Osteocyte (in vitro differentiated cells): ENCODE measurements at regions not wholly inside any gene's neighbourhood (a gene's known extent, or its start where the extent isn't known, plus 50 kb on each side); places are given as distances from the start of the nearest gene placed in this dataset.

ENCODE experiments used
- DNase-seq: peaks from one replicate; pipeline ENCODE4 v3.0.0; 2021; ENCODE audit warnings: mixed read lengths; ENCODE audit not compliant: unreplicated experiment; ENCODE audit errors: extremely low spot score
- H3K27ac Mint-ChIP-seq: one replicate; pipeline ENCODE4 v1.8.0; 2021; ENCODE audit warnings: mild to moderate bottlenecking, mixed read lengths; ENCODE audit not compliant: unreplicated experiment
- H3K27me3 Mint-ChIP-seq: one replicate; pipeline ENCODE4 v1.8.0; 2021; ENCODE audit warnings: mixed read lengths; ENCODE audit not compliant: unreplicated experiment
- H3K36me3 Mint-ChIP-seq: one replicate; pipeline ENCODE4 v1.8.0; 2021; ENCODE audit warnings: mixed read lengths; ENCODE audit not compliant: unreplicated experiment
- H3K4me1 Mint-ChIP-seq: one replicate; pipeline ENCODE4 v1.8.0; 2021; ENCODE audit warnings: mixed read lengths; ENCODE audit not compliant: unreplicated experiment
- H3K4me3 Mint-ChIP-seq: one replicate; pipeline ENCODE4 v1.8.0; 2021; ENCODE audit warnings: mild to moderate bottlenecking, moderate library complexity, mixed read lengths; ENCODE audit not compliant: unreplicated experiment
- H3K9me3 Mint-ChIP-seq: one replicate; pipeline ENCODE4 v1.8.0; 2021; ENCODE audit warnings: mixed read lengths; ENCODE audit not compliant: unreplicated experiment
- TF ChIP-seq, protein P1 (sequence below): fragments of 200-600 bp; sonication (generic); IDR thresholded peaks from 2 replicates; pipeline ENCODE4 v1.5.0; 2021; ENCODE audit warnings: antibody characterized with exemption, mild to moderate bottlenecking, moderate library complexity

DNA sequence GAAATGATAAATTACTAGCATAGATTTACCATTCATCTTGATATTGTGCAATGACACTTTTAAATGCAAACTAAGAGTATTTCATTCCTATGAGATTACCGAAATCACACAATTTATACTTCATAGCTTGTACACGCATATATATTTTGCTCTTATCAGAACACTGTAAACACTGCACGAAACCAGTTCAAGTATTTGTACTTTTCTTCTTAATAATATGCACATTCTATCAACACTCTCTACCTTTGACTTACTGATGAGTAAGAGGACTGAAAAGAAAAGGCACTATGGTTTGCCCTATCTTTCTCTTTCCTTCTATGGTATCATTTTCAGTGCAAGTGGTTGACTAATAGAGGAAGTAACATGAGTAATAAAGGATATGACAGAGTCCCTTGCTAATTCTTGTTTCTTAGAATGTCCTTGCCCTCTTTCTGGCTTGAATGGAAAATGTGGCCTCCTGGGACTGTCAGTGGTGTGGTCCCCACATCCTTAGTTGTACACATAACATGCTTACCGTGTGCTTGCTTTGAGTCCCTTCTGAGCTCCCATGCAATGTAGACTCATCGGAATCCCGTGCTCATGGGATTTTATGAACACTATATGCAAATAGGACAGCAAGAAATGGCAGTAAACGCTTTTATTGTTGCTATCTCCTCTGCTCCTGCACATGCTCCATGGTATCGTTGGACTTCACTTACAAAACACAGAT, 363.5 kb upstream of the TNP1 start:
- no peaks in the 10 kb centered on the region for H3K27me3 Mint-ChIP-seq
- H3K27ac Mint-ChIP-seq: peak overlapping the region; percentile 21
- peaks cover 7% of the 10 kb centered on the region for H3K9me3 Mint-ChIP-seq
- H3K36me3 Mint-ChIP-seq: no peaks in the 10 kb centered on the region
- no peak for DNase-seq
- no peak overlapping the region for H3K4me3 Mint-ChIP-seq
- H3K4me1 Mint-ChIP-seq: peaks cover 28% of the 10 kb centered on the region
- TF ChIP-seq, protein P1, sequence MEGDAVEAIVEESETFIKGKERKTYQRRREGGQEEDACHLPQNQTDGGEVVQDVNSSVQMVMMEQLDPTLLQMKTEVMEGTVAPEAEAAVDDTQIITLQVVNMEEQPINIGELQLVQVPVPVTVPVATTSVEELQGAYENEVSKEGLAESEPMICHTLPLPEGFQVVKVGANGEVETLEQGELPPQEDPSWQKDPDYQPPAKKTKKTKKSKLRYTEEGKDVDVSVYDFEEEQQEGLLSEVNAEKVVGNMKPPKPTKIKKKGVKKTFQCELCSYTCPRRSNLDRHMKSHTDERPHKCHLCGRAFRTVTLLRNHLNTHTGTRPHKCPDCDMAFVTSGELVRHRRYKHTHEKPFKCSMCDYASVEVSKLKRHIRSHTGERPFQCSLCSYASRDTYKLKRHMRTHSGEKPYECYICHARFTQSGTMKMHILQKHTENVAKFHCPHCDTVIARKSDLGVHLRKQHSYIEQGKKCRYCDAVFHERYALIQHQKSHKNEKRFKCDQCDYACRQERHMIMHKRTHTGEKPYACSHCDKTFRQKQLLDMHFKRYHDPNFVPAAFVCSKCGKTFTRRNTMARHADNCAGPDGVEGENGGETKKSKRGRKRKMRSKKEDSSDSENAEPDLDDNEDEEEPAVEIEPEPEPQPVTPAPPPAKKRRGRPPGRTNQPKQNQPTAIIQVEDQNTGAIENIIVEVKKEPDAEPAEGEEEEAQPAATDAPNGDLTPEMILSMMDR: no peak

DNA sequence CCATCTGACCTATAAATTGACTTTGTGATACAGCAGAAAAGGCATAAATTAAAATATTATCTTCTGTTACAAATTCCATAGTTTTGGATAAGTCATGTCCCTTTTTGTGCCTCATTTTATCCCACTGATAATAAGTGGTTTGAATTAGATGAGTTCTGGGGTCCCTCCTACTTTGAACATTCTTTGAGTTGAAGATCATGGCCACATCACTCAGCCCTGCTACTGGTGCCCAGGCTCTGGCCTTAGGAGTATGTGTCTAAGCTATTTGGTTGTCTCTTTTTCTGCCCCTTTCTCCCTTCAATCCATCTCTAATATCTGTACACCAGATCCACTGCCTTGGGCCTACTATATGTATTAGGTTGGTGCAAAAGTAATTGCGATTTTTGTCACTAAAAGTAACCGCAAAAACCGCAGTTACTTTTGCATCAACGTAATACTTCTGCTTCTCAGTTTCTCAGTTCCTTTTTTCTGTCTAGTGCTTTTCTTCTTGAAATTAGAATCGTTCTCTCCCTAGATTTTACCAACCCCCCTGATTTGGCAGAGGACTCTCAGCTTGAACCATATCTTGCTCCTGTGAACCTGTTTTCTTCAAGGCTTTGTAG, 362.5 kb upstream of the TNP1 start:
- no peak for DNase-seq
- Mint-ChIP-seq H3K27ac (no peak overlapping the region), H3K9me3 (peaks cover 7% of the 10 kb centered on the region), H3K36me3 (no peaks in the 10 kb centered on the region), H3K4me1 (peaks cover 36% of the 10 kb centered on the region), H3K27me3 (no peaks in the 10 kb centered on the region), H3K4me3 (no peak overlapping the region)
- TF ChIP-seq, protein P1: no peak

DNA sequence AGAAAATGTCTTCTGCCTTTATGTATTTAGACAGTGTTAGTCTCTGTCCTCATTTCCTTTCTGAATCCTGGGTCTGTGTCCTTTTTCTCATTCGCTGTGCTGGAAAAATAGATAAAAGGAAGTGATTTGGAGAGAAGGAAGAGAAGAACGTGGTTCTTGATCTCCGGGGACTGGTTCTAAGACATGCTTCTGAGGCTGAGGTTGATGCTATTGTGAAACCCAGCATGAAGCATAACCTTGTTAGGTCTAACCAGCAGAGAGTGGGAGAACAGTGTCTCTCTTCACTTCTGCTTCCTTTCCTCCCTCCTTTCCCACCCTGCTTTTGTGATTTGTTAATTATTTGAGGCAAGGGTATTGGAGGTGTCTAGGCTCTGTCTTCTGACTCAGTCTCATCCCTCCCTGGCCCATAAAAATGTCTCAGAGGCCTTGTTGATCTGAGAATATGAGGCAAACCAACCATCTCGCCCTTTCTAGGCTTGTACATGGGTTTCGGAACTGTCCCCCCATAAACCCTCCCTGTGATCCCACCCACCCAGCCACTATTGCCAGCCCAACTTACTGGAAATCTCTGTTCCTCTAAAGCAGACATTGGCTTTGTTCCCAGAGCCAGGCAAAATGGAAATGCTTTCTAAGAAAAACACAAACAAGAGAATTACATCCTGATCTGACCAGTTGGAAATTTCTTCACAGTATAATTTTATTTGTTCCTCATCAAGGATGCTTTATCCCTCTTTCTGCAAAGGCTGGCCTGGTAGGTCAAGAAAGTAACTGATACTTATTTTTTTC, 360.6 kb upstream of the TNP1 start:
- peaks cover 7% of the 10 kb centered on the region for H3K9me3 Mint-ChIP-seq
- peaks cover 36% of the 10 kb centered on the region for H3K4me1 Mint-ChIP-seq

DNA sequence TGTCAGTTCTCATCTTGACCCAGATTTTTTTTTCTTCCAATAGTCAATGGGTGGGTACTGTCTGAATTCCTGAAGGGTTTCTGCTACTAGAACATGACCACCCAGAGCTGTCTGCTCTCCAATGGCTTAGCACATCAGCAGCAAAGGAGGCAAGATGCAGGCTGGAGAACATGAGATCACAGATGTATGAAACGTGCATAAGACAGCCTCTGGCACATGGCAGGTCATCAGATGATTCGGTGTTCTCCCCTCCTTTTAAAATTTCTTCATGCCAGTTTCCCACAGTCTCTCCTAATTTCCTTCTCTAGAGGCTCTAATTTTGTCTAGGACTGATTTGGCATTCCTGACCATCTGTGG, 359.3 kb upstream of the TNP1 start:
- TF ChIP-seq, protein P1: no peak
- Mint-ChIP-seq H3K27me3 (no peaks in the 10 kb centered on the region), H3K4me3 (no peak overlapping the region), H3K36me3 (no peaks in the 10 kb centered on the region), H3K9me3 (peaks cover 6% of the 10 kb centered on the region), H3K27ac (no peak overlapping the region), H3K4me1 (peaks cover 35% of the 10 kb centered on the region)
- no peak for DNase-seq

More for the DNA sequence above, 360.6 kb upstream of the TNP1 start:
- Mint-ChIP-seq H3K4me3 (no peak overlapping the region), H3K27ac (peak overlapping the region; percentile 51), H3K36me3 (no peaks in the 10 kb centered on the region), H3K27me3 (no peaks in the 10 kb centered on the region)
- DNase-seq: no peak
- TF ChIP-seq, protein P1: no peak
